KMS-11 (cell line): ENCODE measurements at regions not wholly inside any gene's neighbourhood (a gene's known extent, or its start where the extent isn't known, plus 50 kb on each side); places are given as distances from the start of the nearest gene placed in this dataset.

Source experiments
- H2AFZ ChIP-seq: fragments of 200-600 bp; sonication (generic); 2 replicates; pipeline ENCODE4 v1.6.1; 2016; ENCODE audit warnings: antibody characterized with exemption, mixed run types, low read depth
- H3K27ac ChIP-seq: fragments of 200-600 bp; sonication (generic); 2 replicates; pipeline ENCODE4 v1.6.1; 2016; ENCODE audit warnings: mild to moderate bottlenecking, mixed run types
- H3K27me3 ChIP-seq: fragments of 200-600 bp; sonication (generic); 2 replicates; pipeline ENCODE4 v1.6.1; 2017; ENCODE audit warnings: mild to moderate bottlenecking, low read depth, mixed run types, moderate library complexity; ENCODE audit not compliant: insufficient read depth
- H3K36me3 ChIP-seq: fragments of 200-600 bp; sonication (generic); 2 replicates; pipeline ENCODE4 v1.6.1; 2017; ENCODE audit warnings: mild to moderate bottlenecking, mixed run types; ENCODE audit not compliant: insufficient read depth
- H3K4me1 ChIP-seq: fragments of 200-600 bp; sonication (generic); 2 replicates; pipeline ENCODE4 v1.6.1; 2016; ENCODE audit warnings: mild to moderate bottlenecking, low read depth, mixed run types; ENCODE audit not compliant: poor library complexity, severe bottlenecking
- H3K4me2 ChIP-seq: fragments of 200-600 bp; sonication (generic); 2 replicates; pipeline ENCODE4 v1.7.0; 2016; ENCODE audit warnings: mild to moderate bottlenecking, mixed run types
- H3K4me3 ChIP-seq: fragments of 200-600 bp; sonication (generic); IDR thresholded peaks from 2 replicates; pipeline ENCODE4 v1.6.1; 2017; ENCODE audit warnings: low read depth, low read length, mixed read lengths; ENCODE audit not compliant: insufficient read depth
- H3K79me2 ChIP-seq: fragments of 200-600 bp; sonication (generic); 2 replicates; pipeline ENCODE4 v1.6.1; 2016; ENCODE audit warnings: low read depth, mixed run types; ENCODE audit not compliant: insufficient read depth
- H3K9ac ChIP-seq: fragments of 200-600 bp; sonication (generic); 2 replicates; pipeline ENCODE4 v1.6.1; 2016; ENCODE audit warnings: mild to moderate bottlenecking, mixed run types
- H4K20me1 ChIP-seq: fragments of 200-600 bp; sonication (generic); 2 replicates; pipeline ENCODE4 v1.6.1; 2016; ENCODE audit warnings: mild to moderate bottlenecking, mixed run types; ENCODE audit not compliant: insufficient read depth
- CTCF ChIP-seq: fragments of 200-600 bp; sonication (generic); conservative IDR thresholded peaks from 2 replicates; pipeline ENCODE4 v1.6.1; 2017; ENCODE audit warnings: low read depth, mild to moderate bottlenecking, antibody characterized with exemption, low read length, moderate library complexity, mixed read lengths

DNA sequence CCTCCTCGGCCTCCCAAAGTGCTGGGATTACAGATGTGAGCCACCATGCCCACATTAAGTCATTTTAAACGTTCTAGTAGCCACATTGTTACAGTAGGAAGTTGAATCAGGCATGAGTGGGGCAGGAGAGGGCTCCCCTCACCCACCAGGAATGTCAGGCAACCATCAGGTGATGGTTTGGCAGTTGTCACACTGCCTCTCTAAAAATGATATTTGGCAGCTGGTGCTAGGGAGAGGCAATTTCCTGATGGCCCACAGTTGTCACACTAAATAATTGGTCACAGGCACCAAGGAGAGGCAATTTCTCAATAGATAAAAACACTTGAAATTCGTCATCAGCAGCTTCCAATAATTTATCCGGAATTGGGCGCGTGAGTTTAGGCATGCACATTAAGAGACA, 79.2 kb upstream of the ABHD2 start:
- Histone ChIP-seq H3K27me3 (no peaks in the 10 kb centered on the region), H3K36me3 (no peaks in the 10 kb centered on the region), H3K4me2 (no peak overlapping the region), H4K20me1 (no peaks in the 10 kb centered on the region), H3K4me3 (no peak overlapping the region), H3K9ac (no peak overlapping the region), H3K79me2 (no peaks in the 10 kb centered on the region), H3K4me1 (no peaks in the 10 kb centered on the region), H3K27ac (no peak overlapping the region), H2AFZ (no peak overlapping the region)
- no peak for TF ChIP-seq CTCF

DNA sequence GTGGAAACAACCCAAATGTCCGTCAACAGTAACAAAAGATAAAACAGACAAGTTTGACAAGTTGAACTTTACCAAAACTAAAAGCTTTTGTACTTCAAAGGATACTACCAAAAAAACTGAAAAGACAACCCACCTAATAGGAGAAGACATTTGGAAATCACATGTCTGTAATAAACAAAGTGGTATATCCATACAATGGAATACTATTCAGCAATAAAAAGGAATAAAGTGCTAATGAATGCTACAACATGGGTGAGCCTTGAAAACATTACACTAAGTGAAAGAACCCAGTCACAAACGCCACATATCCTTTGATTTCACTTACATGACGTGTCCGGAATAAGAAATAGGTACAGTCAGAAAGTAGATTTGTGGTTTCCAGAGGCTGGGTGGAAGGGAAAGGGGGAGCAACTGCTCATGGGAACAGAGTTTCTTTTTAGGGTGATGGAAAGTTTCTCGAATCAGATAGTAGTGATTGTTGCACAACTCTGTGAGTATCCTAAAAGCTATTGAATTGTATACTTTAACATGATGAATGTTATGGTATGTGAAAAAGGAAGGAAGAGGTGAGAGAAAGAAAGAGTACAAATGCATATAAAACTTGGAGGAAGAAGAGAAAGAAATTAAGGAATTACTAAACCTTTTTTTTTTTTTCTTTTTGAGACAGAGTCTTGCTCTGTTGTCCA, 72.7 kb upstream of the ABHD2 start:
- peaks cover 10% of the 10 kb centered on the region for H3K4me1 ChIP-seq
- no peak overlapping the region for H3K27ac ChIP-seq
- no peaks in the 10 kb centered on the region for H3K36me3 ChIP-seq
- no peaks in the 10 kb centered on the region for H3K27me3 ChIP-seq
- no peaks in the 10 kb centered on the region for H4K20me1 ChIP-seq
- no peak overlapping the region for H3K9ac ChIP-seq
- no peak for TF ChIP-seq CTCF
- H3K4me2 ChIP-seq = no peak overlapping the region
- H3K79me2 ChIP-seq = no peaks in the 10 kb centered on the region
- no peak overlapping the region for H3K4me3 ChIP-seq
- H2AFZ ChIP-seq = no peak overlapping the region

DNA sequence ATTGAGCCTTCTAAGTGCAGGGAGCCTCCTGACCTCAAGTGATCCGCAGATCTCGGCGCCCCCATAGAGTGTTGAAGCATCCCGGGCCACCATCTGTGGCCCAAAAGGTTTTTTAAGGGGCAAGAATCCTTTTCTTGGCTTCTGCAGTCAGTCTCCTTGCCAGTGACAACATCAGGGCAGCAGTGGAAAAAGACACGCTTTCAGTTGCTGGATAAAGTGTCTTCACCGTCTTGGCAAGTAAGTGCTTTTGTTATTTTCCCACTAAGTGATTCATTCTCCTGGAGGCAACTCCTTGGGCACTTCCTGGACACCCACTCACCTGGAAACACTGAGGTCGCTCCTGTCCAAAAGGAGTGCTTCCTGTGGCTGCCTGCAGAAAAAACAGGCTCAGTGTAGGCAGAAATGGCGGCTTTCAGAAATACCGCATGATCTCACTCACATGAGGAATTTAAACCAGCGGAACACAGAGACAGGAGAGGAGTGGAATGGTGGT, 71.7 kb upstream of the ABHD2 start:
- H3K4me3 ChIP-seq = no peak overlapping the region
- no peaks in the 10 kb centered on the region for H3K79me2 ChIP-seq
- H4K20me1 ChIP-seq = no peaks in the 10 kb centered on the region
- no peaks in the 10 kb centered on the region for H3K27me3 ChIP-seq
- peaks cover 10% of the 10 kb centered on the region for H3K4me1 ChIP-seq
- no peak overlapping the region for H3K9ac ChIP-seq
- no peaks in the 10 kb centered on the region for H3K36me3 ChIP-seq
- peak overlapping the region; percentile 80 for H2AFZ ChIP-seq
- TF ChIP-seq CTCF = no peak
- no peak overlapping the region for H3K4me2 ChIP-seq
- no peak overlapping the region for H3K27ac ChIP-seq

- Histone ChIP-seq H3K27ac (no peak overlapping the region), H4K20me1 (no peaks in the 10 kb centered on the region), H3K27me3 (no peaks in the 10 kb centered on the region), H3K9ac (no peak overlapping the region; the same call in 1 of the 2 replicates), H3K4me3 (no peak overlapping the region), H3K36me3 (no peaks in the 10 kb centered on the region), H3K4me1 (peaks cover 10% of the 10 kb centered on the region), H2AFZ (peak overlapping the region; percentile 80), H3K4me2 (peak overlapping the region; percentile 46), H3K79me2 (no peaks in the 10 kb centered on the region)
- peak; percentile 81 for TF ChIP-seq CTCF
Measured at GRCh38 chr15:89017370-89018066, 70.7 kb upstream of the ABHD2 start.
